AG09319 (cell line): ENCODE measurements at regions not wholly inside any gene's neighbourhood (a gene's known extent, or its start where the extent isn't known, plus 50 kb on each side); places are given as distances from the start of the nearest gene placed in this dataset.

Source experiments
- DNase-seq: peaks from one replicate; pipeline ENCODE4 v3.0.0-alpha.2; 2010; ENCODE audit warnings: low read depth; ENCODE audit errors: extremely low read depth
- TF ChIP-seq, protein P1 (sequence below): IDR thresholded peaks from 2 replicates; pipeline ENCODE4 v1.5.1; 2011; ENCODE audit warnings: low read depth, mild to moderate bottlenecking, inconsistent platforms, low read length, moderate library complexity

DNA sequence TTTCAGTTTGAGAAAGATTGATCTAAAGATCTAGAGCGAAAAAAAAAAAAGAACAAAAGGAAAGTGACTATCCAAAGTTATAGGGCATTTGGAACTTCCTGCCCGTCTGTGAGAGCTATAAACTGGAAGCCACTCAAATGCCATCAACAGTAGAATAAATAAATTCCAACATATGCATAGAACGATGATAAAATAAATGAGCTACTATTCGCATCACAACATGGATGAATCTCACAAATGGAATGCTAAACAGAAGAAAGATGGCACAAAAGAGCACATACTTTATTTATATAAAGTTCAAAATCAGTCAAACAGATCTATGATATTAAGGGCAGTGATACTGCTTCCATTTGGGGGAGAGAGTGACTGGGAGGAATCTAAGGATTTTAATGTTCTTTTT is 128.8 kb downstream of the TTC32 start:
- no peak for DNase-seq
- TF ChIP-seq, protein P1, sequence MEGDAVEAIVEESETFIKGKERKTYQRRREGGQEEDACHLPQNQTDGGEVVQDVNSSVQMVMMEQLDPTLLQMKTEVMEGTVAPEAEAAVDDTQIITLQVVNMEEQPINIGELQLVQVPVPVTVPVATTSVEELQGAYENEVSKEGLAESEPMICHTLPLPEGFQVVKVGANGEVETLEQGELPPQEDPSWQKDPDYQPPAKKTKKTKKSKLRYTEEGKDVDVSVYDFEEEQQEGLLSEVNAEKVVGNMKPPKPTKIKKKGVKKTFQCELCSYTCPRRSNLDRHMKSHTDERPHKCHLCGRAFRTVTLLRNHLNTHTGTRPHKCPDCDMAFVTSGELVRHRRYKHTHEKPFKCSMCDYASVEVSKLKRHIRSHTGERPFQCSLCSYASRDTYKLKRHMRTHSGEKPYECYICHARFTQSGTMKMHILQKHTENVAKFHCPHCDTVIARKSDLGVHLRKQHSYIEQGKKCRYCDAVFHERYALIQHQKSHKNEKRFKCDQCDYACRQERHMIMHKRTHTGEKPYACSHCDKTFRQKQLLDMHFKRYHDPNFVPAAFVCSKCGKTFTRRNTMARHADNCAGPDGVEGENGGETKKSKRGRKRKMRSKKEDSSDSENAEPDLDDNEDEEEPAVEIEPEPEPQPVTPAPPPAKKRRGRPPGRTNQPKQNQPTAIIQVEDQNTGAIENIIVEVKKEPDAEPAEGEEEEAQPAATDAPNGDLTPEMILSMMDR = no peak

DNA sequence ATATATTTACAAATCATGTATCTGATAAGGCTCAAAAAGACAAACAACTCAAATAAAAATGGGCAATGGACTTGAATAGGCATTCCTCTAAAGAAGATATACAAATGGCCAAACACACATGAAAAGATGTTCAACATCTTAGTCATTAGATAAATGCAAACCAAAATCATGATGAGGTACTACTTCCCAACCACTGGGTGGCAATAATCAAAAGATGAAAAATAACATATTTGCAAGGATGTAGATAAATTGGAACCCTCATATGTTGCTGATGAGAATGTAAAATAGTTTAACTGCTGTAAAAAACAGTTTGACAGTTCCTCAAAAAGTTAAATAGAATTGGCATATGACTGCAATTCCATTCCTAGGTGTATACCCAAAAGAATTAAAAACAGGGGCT is 132.3 kb downstream of the TTC32 start:
- TF ChIP-seq, protein P1 = peak; percentile 12
- DNase-seq = no peak

DNA sequence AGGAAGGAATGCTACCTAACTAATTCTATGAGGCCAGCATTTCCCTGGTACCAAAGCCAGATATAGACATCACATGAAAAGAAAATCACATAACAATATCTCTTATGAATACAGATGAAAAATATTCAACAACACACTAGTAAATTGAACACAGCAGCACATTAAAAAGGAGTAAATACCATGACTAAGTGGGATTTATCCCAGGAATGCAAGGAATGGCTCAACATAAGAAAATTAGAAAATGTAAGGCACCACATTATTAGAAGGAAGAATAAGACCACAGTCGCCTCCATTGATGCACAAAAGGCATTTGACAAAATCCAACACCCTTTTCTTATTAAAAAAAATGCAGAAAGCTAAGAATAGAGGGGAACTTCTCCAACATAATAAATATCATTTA is 133.9 kb downstream of the TTC32 start:
- TF ChIP-seq, protein P1 = no peak

DNA sequence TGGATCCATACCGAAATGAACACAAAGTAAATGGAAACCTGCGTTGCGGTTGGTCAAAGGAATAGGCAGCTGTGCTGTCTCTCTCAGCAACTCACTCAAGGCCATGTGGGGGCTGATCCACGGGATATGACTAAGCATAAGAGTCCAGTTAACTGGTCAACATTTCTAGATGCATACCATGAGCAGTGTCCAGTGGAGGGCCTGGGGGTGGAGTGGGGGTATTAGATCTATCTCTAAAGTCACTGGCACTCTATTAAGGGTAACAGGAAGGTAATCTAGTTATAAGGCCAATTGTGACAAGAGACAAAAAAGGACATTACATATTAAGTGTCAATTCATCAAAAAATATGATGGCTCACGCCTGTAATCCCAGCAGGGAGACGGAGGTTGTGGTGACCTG is 136.8 kb downstream of the TTC32 start:
- no peak for DNase-seq

More for the DNA sequence above, 133.9 kb downstream of the TTC32 start:
- no peak for DNase-seq

DNA sequence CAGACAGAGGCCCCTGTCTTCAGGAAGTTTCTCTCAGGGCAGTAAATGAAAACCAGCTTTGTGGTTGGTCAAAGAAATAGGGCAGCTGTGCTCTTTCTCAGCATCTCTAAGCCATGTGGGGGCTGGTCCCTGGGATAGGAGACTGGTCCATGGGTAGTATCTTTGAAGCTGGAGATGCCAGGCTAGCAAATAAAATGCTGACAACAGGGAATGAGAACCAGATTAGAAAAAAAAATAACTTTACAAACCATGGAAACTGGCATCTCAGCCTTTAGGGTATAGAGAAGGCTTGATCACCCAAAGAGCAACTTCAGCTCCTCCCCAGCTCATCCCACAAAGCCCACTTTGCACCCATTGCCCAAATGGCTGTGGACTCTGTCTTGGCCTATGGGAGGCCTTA is 138.1 kb downstream of the TTC32 start:
- TF ChIP-seq, protein P1 = no peak
- no peak for DNase-seq

More for the DNA sequence above, 136.8 kb downstream of the TTC32 start:
- TF ChIP-seq, protein P1 = no peak

DNA sequence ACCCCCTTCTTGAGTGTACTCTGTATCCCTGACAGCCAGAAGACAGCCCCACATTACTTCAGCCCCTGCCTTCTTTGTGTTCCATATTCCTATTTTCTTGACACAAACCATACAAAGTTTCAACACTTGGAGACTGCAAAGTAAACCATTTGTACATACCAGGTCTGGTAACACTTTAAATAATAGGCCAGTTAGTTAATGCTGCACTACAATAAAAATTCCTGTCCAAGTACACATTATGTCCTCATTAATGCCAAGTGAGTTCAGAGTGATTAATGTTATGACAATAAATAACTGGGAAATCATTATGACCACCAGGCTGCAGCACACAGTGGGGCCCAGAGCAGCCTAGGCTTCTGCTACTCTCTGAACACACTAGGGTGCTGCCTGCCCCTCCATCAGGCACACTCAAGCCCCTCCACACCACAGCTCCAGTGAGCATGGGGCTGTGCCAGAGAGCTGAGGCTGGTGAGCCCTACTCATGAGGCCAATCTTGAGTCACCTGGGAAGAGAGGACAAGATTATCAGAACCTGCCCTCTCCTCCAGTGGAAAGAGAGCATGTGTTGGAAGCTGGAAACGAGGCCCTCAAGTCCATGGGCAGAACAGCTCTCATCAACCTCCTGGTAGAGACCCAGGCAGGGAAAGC is 138.7 kb downstream of the TTC32 start:
- TF ChIP-seq, protein P1 = no peak

DNA sequence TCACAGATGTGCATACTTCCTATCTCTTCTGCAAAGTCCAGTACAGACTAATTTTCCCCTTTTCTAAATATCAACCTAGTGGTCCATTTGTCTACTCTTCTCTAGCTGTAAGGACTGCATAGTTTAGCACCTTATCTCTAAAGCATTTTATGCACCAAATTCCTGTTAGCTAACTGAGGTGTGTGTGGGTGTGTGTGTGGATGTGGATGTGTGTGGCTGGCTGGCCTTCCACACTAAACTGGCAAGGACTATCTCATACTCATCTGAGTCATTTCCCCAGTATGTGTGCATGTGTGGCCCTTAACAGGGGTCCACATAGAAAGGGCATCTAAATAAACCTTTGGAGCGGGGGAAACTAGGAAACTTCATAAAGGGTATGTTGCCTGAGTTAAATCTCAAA is 139.6 kb downstream of the TTC32 start:
- TF ChIP-seq, protein P1 = no peak
- DNase-seq = no peak

More for the DNA sequence above, 138.7 kb downstream of the TTC32 start:
- no peak for DNase-seq
